NB4 (cell line): ENCODE measurements at regions not wholly inside any gene's neighbourhood (a gene's known extent, or its start where the extent isn't known, plus 50 kb on each side); places are given as distances from the start of the nearest gene placed in this dataset.

Experiments
- DNase-seq: peaks from one replicate; pipeline ENCODE4 v3.0.0; 2010; ENCODE audit warnings: low read depth
- H3K4me3 ChIP-seq: one replicate; pipeline ENCODE4 v1.5.1; 2011; ENCODE audit warnings: mild to moderate bottlenecking, low read depth, low read length, moderate library complexity
- CTCF ChIP-seq: IDR thresholded peaks from one replicate; pipeline ENCODE4 v1.5.1; 2012; ENCODE audit warnings: low read depth, low read length
- MAX ChIP-seq: IDR thresholded peaks from 2 replicates; pipeline ENCODE4 v1.6.1; 2011; ENCODE audit warnings: low read depth, low read length
- MYC ChIP-seq: IDR thresholded peaks from 2 replicates; pipeline ENCODE4 v1.6.1; 2011; ENCODE audit warnings: low read depth, low read length
- POLR2A ChIP-seq: IDR thresholded peaks from 2 replicates; pipeline ENCODE4 v1.6.1; 2011; ENCODE audit warnings: mild to moderate bottlenecking; ENCODE audit not compliant: insufficient read length; ENCODE audit errors: extremely low read depth

GRCh38 chr13:29976535-29976934 is 126.1 kb upstream of the UBL3 start:
- H3K4me3 ChIP-seq = no peak overlapping the region
- TF ChIP-seq MYC (no peak), POLR2A (no peak), MAX (no peak), CTCF (no peak)
- no peak for DNase-seq

- no peak overlapping the region for H3K4me3 ChIP-seq
- TF ChIP-seq MYC = no peak
- no peak for TF ChIP-seq MAX
- no peak for TF ChIP-seq CTCF
- no peak for TF ChIP-seq POLR2A
- DNase-seq = no peak
Observed at GRCh38 chr13:29975283-29975682, 124.9 kb upstream of the UBL3 start.

GRCh38 chr13:29969286-29969685 is 118.9 kb upstream of the UBL3 start:
- H3K4me3 ChIP-seq = no peak overlapping the region
- TF ChIP-seq CTCF = no peak
- TF ChIP-seq POLR2A = no peak
- no peak for TF ChIP-seq MYC
- no peak for TF ChIP-seq MAX
- no peak for DNase-seq

- H3K4me3 ChIP-seq = no peak overlapping the region
- TF ChIP-seq CTCF = no peak
- TF ChIP-seq MYC = no peak
- TF ChIP-seq POLR2A = no peak
- TF ChIP-seq MAX = no peak
- no peak for DNase-seq
Observed at GRCh38 chr13:29964181-29964845, 113.9 kb upstream of the UBL3 start.

GRCh38 chr13:29963089-29963488 is 112.7 kb upstream of the UBL3 start:
- DNase-seq = no peak
- TF ChIP-seq MAX (no peak), CTCF (no peak), MYC (no peak), POLR2A (no peak)
- H3K4me3 ChIP-seq = no peak overlapping the region
